NCI-H748 treated with DMSO at 0.1 percent for 48 hours (cell line): ENCODE measurements at regions not wholly inside any gene's neighbourhood (a gene's known extent, or its start where the extent isn't known, plus 50 kb on each side); places are given as distances from the start of the nearest gene placed in this dataset.

Experiments
- DNase-seq: peaks from one replicate; lab custom pipeline; 2025; lab: John Stamatoyannopoulos, UW

DNA sequence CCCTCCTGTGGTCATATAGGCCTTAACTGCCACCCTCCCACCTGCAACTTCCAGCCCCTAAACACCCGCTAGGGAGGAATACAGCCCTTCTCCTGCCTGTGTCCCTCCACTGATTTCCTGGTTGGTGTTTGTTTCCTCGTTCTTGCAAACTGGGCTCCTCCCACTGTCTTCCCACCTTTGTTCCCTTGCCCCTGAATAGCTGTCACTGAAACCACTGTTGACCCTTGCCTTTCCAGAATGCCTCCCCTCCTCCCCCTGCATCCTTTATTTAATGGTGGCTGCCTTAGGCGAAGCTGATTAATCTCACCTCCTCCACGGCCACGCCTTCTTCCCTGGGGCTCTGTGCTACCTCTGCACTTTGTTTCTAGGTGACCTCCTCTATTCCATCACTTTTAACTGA, 626.7 kb downstream of the BNC2 start:
- no peak for DNase-seq

DNA sequence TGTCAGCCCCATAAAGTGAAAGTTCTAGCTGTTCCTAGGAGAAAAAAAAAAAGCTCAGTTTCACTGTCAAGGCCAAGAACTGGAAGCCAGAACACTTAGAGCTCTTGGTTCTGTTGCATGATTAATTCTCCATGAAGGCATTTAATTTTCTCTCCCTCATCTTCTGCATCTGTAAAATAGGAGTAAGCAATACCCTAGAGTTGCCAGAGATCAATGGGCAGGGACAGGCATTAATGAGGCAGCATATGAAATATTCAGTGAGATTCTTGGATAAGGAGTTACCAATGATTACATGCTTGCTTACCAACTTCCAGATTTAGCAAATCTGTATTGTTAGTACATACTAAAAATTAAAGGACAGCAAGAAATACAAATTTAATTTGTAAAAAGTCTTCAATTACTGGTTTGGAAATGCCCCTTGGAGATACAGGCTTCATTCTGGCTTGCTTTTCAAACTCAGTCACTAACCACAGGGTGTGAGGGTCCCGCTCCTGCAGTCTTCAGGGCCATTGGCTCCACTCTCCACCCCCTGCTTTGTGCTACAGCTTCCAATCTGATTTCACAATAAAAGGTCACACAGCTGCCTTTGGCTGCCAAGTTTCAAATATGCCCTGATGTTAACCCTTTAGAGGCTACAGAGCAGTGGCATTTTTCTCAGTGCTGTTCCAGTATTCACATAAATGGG, 624.6 kb downstream of the BNC2 start:
- no peak for DNase-seq

DNA sequence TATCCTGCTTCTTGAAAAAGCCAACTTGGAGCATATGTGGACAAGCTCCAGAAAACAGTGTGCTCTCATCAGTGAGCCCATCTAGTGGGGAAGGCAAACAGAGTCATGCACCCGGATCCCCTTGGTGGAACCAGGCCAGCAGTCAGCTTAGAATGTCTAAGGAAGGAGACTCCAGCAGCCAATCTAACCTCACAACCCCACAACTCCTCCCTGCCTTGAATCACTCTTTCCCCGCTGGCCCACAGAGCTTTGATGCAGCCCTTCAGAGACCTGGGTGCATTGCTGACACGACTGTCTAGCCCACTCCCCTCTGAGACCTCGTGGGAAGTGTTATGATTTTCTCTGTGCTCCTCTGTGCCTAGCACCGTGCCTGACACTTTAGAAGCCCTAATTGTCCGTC, 623.7 kb downstream of the BNC2 start:
- no peak for DNase-seq

DNA sequence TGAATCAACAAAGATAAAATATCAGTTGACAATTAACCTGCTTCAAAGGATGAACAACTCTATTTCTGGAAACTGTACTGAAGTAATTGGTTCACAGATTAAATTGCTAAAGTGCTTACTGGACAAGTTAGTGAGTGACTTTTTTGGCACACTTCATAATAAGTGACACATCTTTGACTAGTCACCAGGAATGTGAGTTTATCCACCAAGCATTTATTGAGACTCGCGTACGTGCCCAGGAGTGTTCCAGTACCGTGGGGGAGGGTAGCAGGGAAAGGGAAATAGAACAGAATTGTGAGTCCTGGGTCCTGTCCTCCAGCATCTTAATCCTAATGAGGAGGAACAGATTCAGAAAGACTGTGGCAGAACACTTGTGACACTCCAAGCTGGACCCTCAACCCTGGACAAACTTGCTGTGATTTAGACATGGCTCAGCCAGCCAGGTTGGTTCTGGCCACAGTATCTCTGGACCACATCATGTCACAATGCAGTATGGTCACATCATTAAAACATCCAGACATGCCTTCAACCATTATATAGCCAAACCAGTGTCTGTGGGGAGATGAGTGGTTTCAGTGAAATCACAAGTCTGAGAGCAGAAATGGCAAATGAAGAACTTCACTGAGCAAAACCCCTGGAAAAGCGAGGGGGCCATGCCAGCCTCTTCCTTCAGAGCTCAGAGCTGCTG, 623.1 kb downstream of the BNC2 start:
- no peak for DNase-seq

DNA sequence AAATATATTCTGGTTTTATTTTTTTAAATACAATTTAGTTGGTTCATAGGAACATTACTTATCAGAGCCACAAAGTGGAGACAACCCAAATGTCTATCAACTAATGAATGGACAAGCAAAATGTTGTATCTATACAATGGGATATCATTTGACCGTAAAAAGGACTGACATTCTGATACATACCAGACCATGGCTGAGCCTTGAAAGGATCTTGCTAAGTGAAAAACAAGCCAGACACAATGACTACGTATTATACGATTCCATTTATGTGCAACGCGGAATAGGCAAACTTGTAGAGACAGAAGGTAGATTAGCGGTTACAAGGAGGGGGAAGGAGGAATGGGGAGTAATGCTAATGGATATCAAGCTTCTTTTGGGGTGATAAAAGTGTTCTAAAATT, 621.6 kb downstream of the BNC2 start:
- DNase-seq: no peak

DNA sequence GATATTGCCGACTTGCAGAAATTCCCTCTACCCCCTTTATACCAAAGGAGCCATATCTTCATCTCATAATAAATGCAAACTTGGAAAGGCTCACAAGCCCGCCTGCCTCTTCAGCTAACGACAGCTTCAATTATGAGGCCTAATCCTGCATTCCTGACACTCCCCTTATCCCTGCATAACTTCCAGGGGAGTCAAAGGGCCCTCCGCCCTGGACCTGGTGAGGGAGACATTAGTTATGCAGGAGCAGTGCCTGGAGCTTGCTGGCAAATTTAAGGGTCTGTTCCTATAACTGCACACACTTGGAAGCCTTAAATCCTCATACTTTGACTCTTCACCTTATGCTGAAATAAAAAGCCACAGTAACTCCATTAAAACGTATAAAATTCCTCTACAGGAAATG, 617.9 kb downstream of the BNC2 start:
- DNase-seq: no peak

DNA sequence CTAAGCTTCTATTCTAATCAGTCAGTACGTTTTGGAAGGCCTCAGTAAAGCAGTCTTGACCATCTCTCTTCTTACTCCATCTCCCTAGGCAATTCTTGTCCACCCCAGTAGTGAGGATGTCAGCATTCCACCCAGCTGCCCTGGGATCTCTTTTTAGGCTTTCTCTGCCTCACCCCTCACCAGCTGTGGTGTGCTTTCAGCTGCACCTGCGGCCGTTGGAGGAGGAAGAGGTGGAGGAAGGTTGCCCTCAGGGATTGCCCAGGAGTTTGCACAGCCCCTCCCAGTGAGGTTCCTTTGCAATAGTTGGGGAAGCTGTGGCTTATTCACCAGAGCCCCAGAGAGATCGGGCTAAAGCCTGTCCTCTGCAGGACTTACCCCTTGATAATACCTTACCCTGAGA, 615.8 kb downstream of the BNC2 start:
- DNase-seq: no peak

DNA sequence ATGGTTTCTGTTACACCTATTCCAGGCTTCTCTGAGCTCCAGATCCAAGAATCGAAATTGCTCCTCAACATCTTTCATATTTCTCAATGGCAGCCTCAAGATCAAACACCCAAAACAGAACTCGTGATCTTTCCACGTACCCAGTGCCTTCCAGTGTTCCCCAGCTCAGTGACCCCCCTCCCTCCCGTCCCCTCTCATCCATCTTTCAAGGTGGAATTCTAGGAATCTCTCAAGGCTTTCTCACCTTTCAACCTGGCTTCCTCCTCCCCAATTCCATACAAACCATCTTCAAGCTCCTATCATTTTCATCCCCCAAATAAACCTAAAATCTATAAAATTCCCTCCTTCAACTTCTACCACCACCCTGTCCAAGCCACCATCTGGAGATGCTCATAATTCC, 615.3 kb downstream of the BNC2 start:
- DNase-seq: no peak

DNA sequence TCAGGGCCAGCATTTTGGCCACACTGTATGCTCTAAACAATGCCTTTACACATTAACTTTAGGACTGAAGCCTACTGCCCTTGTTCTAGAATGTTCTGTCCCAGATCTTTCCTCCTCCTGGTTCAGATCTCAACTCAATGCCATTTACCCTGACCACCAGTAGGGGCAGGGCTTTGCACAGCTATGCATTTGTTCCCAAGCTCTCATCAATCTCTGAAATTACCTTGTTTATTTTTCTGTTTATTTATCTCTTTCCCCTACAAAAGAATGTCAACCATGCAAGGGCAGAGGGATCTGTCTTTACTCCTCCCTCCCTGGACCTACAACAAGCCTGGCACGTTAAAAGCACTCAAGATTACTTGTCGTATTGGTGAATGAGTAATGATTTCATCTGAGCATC, 612.9 kb downstream of the BNC2 start:
- no peak for DNase-seq

DNA sequence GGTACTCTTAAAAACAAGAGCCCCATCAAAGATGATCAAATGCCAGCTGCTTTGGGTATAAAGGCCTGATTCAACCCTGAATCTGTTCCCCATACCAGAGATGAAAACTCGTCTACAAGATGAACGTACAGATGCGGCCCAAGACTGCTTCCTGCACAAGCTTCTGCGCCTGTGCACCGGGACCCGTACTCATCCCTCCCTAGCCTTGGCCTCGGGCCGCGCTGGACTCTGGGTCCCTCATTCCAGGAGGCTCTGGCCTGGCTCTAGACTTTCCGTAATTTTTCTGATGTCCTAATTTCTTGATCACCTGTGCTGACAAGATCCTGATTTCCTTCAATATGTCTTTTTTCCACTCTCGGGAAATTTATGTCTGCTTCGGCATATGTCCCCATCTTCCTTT, 612.3 kb downstream of the BNC2 start:
- DNase-seq: no peak

DNA sequence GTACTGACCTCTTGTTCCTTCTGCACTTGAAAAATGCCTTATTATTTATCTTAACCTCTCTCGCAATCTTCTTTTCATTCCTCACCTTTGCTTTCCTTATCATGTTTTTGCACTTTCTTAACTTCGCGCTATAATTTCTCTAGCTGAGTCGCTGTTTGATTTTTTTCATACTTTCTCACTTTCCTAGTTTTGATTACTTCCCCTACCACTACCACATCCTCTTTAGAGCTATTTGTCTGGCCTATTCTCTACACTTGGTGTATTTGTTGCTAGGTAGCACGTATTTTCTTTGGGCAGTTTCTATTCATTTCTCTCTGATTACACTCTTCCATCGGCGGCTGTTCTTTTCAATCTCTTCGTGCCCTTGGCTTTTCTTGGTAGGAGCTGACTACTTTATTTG, 611.8 kb downstream of the BNC2 start:
- no peak for DNase-seq

DNA sequence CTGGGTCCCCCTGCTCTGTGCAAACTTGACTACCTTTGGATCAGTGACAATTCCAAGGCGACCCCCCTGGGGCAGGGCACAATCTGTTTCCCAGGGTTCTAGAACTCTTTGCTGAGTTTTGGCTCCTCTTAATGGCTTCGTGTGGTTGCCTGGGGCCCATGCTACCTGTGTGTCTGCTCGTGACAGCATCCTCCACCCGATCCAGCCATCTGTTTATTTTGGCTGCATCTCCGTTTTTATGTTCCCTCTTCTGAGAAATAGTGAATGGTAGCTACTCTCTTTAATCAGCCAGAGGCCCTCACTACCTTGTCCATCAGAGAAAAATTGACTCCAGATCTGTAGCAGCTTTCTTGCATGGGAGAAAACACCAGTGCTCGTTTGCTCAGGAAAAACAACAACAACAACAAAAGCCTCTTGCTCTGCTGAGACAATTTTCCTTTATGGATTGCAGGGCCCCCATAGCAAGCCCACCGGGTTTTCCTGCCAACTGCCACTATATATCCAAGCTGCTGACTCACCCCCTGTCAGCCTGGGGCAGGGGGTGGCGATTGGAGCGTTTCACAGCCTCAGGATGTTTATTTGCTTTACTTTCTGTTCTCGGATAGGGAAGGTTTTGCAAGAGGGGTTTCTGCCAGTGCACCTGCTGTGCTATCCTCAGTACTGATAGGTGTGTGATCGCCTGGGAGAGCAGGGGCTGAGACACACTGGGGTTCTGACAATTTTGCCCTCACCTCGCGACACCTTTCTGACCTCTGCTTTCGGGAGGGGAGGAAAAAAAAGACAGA, 607.8 kb downstream of the BNC2 start:
- DNase-seq: peak; percentile 36

DNA sequence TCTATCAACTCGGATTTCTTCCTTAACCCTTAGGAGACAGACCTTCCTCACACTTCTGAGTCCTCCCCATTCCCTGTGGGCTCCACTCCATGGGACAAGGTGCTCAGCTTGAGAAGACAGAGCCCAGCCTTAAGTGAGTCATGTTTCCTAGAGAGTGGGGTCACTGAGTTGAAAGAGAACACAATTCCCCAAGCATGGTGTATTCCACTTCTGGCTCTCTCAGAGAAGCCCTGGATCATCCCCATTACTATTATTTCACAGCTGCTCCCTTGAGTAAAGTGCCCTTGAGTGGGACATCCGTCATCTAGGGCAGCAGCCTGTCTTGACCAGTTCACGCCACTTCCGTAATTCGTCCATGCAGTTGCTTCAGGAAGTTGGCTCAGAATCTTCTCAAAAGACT, 604.8 kb downstream of the BNC2 start:
- DNase-seq: no peak

DNA sequence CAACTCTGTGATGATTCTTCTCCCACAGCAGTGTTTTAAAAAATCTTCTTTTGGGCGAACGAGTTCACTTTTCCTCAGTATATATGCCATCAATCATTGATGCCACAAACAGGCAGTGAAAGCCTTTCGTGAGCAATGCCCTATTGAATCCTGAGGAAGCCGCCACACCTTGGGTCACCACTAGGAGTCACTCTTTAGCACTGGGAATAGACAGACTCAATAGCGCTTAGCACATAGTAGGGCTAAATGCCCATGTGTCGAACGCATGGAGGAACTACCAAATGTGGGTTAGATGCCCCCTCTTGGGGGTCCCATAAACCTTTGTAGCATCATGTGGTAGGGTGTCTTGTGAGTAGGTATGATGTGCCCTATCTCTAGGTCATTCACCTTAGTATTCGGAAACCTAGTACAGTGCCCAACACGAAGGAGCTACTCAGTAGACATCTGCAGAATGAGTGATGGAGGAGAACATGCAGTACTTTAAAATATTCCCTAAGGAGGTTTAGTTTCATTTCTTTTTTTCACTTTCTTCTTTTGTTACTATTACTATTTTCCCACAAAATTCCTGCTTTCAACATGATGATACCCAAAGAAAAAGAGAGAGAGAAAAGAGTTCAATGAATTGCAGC, 603.7 kb downstream of the BNC2 start:
- no peak for DNase-seq

DNA sequence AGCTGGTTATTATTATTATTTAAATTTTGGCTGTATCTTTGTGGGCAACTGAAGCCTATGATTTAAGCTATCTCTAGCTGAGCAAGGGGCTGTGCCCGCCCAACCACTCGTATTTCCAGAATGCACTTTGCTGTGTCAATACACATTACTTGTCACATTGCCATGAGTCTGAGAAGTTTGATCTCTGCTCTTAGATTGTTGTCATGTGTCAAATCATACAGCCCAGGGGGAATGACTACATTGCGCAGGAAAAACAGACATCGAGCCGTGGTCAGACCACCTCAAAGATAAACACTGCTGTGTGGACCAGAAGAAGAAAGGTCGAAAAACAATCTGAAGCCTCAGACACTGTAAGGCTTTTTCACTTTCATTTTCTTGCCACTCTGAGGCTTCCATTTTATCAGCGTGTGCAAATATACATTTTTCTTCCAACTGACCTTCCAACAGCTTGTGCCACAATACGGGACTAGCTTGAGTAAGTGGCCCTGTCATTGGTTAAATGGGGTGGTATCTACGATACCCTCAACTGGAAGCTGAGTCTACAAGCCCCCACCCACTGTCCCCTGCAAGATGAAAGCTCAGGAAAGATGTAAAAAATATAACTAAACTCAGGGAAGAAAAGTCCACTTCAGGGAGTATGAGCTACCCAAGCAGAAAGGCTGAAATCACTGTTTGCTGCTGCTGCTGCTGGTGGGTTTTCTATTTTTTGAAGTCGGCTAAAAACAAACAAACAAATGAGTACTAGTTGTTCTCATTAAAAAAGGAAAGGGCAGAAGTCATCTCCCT, 603.0 kb downstream of the BNC2 start:
- DNase-seq: peak; percentile 21

DNA sequence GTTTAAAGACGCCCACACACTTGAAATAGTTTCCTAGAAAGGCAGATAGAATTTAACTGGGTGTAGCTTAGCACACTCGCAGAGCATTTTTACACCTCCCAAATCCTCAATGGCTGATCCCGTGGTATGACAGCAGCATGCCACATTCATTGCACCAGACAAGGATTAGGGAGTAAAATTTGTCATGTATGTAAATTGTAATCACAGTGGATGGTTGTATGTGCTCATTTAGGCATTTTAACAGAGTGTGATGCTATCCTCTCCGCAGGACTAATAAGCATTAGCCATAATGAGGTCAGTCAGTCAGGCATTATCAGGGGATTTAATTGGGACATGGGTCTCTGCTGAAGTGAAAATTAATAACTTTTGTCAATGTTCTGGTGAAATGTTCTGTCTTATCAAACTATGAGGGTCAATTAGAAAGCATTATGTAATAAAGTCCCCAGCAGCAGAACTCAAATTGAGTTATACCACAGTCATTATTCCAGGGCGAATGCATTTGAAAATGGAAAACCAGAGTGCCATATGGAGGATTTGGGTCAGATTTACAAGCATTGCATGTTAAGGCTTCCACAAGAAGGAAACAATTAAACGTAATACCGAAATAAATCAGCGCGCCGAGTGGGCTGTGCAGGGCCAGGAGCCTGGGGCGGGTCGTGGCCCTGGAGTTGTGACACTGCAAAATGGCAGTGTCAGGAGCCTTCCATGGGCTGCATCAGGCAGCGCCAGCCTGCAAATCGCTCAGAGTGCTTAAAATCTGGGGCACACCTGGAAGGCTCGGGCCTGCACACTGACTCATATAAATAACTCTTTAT, 602.2 kb downstream of the BNC2 start:
- no peak for DNase-seq

DNA sequence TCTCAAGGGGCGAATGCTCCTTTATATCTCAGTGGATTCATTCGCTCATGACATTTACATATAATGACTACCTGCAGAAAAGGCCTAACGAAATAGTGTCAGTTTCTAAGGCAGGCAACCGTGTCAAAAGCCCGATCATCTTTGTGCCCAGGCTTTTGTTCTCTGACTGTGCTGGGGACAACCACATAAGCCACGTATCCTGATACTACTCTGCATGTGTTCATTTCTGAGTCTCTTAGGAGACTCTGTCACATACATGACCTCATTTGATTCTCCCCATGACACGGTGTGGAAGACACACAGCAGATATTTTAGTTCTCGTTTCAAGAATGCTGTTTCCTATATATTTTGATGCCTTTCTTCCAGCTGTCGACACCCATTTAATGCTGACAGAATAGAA, 598.5 kb downstream of the BNC2 start:
- no peak for DNase-seq

DNA sequence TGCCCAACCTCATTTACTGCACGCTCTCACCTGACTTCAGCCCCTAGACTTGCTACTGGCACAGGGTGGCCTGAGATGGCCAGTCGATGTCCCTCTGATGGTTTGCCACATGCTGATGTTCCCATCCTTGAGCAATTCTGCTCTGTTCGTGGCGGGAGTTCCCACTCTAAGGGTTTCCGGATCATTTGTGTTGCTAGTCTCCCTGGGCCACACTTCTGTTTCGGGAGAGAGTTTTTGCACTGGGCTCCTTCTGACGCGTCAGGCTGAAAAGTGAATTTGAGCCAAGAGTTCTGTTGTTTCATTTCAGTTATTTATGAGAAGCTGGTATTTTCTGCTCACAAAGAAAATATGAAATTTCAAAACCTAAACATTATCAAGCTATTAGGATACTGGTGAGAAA, 597.7 kb downstream of the BNC2 start:
- no peak for DNase-seq

DNA sequence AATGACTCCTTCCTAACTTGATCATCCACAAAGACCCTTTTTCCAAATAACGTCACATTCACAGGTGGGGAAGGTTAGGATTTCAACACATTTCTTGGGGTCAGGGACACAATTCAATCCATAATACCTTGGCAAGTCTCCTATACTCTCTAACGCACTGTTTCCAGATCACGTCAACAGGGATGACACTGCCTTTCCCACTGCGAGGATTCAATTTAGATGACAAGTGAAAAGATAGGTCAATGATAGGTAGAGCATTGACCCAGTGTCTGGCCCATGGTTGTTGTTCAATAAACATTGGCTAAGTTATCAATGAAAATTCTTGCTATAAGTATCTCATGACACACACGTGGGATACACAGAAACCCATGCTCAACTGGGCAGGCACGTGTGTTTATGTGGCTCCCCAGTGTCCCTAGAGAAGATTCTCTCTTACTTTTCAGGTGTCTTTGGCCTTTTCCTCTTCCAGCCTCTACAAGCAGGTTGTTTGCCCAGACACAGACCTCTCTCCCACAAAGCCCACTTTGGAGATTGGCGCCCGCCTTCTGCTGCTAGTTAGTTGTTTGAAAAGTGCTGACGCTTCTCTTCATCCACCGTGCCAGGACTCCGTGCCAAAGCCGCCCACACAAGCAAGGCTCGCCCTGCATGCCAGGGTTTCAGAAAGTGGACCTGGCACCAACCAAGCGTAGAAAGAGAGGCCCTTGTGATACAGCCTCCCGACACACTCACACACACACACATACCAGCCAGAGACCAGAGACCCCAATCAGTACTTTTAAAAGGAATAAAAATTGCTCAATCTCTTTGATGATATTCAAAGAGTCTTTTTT, 594.5 kb downstream of the BNC2 start:
- no peak for DNase-seq

DNA sequence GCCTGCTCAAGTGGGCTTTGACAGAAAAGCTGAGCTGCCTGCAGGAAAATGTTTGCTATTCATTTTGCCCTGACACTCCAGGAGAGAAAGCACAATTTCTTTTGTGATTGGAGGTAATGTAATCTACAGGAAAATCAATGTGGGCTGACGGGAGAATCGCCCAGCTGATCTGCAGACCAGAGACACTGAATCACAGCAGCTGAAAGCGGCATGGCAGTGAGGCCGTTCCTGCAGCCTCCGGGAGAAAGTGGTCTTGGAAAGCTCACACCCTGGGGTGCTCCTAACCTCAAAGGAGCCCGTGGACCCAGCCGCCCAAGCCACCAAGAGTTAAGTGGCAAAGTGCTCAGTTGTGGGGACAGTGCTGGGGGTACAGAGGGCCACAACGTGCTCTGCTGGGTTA, 593.6 kb downstream of the BNC2 start:
- no peak for DNase-seq
